Endothelial cell of umbilical vein (primary cell): ENCODE measurements at regions not wholly inside any gene's neighbourhood (a gene's known extent, or its start where the extent isn't known, plus 50 kb on each side); places are given as distances from the start of the nearest gene placed in this dataset.
A peak's percentile ranks its signal among the peaks of the same experiment; 100 is the strongest.

Source experiments
- BruUV-seq: library from RNA; stranded (reverse); fragments of 400-500 nt; replicated peaks from 2 replicates; lab custom pipeline; 2021; lab: Mats Ljungman, UMichigan
- CTCF ChIA-PET: fragments of 300-600, 350-600 bp; sonication (Branson Sonifier 250); formaldehyde crosslinking; loops from one replicate; lab custom pipeline; 2021; ENCODE audit warnings: antibody characterized with exemption, inconsistent platforms; lab: Charles Lee
- POLR2A ChIA-PET: fragments of 300-600, 350-600 bp; sonication (Branson Sonifier 250); formaldehyde crosslinking; loops from one replicate; lab custom pipeline; 2021; ENCODE audit warnings: antibody characterized with exemption, inconsistent platforms; lab: Charles Lee
- DNase-seq: peaks from one replicate; pipeline ENCODE4 v3.0.0-alpha.2; 2011; ENCODE audit warnings: low read depth, low spot score
- FAIRE-seq: peaks from 2 replicates; lab custom pipeline; 2011; peaks lifted over from hg19 to GRCh38; lab: Jason Lieb, UNC
- H2AFZ ChIP-seq: 2 replicates; pipeline ENCODE4 v1.6.0; 2012; ENCODE audit warnings: low read depth, low read length, control low read depth, inconsistent platforms
- H3K27ac ChIP-seq: 2 replicates; pipeline ENCODE4 v1.5.1; 2011; ENCODE audit warnings: low read depth, mild to moderate bottlenecking, control low read depth, low read length, moderate library complexity; ENCODE audit not compliant: insufficient read depth
- H3K27me3 ChIP-seq, 2 experiments: 2 replicates each; pipeline versions ENCODE4 v1.6.0 to v1.6.1; 2011; ENCODE audit warnings: low read length in 2 of 2, mixed read lengths in 1 of 2; ENCODE audit not compliant: control insufficient read depth in 2 of 2, insufficient read depth in 2 of 2
- H3K36me3 ChIP-seq, 2 experiments: 2 replicates in 1 of 2; 3 replicates in 1 of 2; pipeline ENCODE4 v1.5.1; 2011; ENCODE audit warnings: low read length in 2 of 2, mild to moderate bottlenecking in 1 of 2, moderate library complexity in 1 of 2; ENCODE audit not compliant: control insufficient read depth in 2 of 2, insufficient read depth in 2 of 2; ENCODE audit errors: extremely low read depth in 1 of 2
- H3K4me1 ChIP-seq: 3 replicates; pipeline ENCODE4 v1.5.1; 2011; ENCODE audit warnings: mild to moderate bottlenecking, low read length; ENCODE audit not compliant: control insufficient read depth, insufficient read depth; ENCODE audit errors: extremely low read depth
- H3K4me2 ChIP-seq: 2 replicates; pipeline ENCODE4 v1.6.1; 2011; ENCODE audit warnings: low read length, control low read depth, mixed read lengths; ENCODE audit not compliant: insufficient read depth
- H3K4me3 ChIP-seq, 3 experiments: fragments of 200-600 bp in 1 of 3; sonication (generic), shearing (Covaris generic) in 1 of 3; replicated peaks in 1 of 3; 2 replicates each; pipeline ENCODE4 v1.5.1; 2011 to 2016; ENCODE audit warnings: control low read depth in 3 of 3, low read length in 3 of 3, mild to moderate bottlenecking in 2 of 3, inconsistent platforms in 1 of 3, low read depth in 1 of 3, moderate library complexity in 1 of 3; ENCODE audit not compliant: insufficient read depth in 1 of 3
- H3K79me2 ChIP-seq: 2 replicates; pipeline ENCODE4 v1.6.0; 2012; ENCODE audit warnings: low read length, inconsistent platforms; ENCODE audit not compliant: control insufficient read depth, insufficient read depth
- H3K9ac ChIP-seq: replicated peaks from 2 replicates; pipeline ENCODE3; 2011; ENCODE audit warnings: low read length, control low read depth; ENCODE audit not compliant: insufficient read depth; ENCODE audit errors: extremely low read depth
- H3K9me1 ChIP-seq: replicated peaks from 3 replicates; pipeline ENCODE4 v1.6.0; 2011; ENCODE audit warnings: mild to moderate bottlenecking, low read length; ENCODE audit not compliant: control insufficient read depth, insufficient read depth; ENCODE audit errors: extremely low read depth
- H3K9me3 ChIP-seq: replicated peaks from 2 replicates; pipeline ENCODE4 v1.5.1; 2012; ENCODE audit warnings: low read length, inconsistent platforms; ENCODE audit not compliant: control insufficient read depth, insufficient read depth
- H4K20me1 ChIP-seq: replicated peaks from 2 replicates; pipeline ENCODE3; 2011; ENCODE audit warnings: mild to moderate bottlenecking, low read length; ENCODE audit not compliant: control insufficient read depth, insufficient read depth; ENCODE audit errors: extremely low read depth
- CTCF ChIP-seq, 2 donors: IDR thresholded peaks; 1 replicate in 1 of 2; 2 replicates in 1 of 2; pipeline ENCODE4 v1.5.1; 2011; ENCODE audit warnings: low read length in 2 of 2, mild to moderate bottlenecking in 2 of 2, moderate library complexity in 2 of 2, control low read depth in 1 of 2, inconsistent platforms in 1 of 2, low read depth in 1 of 2; ENCODE audit not compliant: insufficient read depth in 1 of 2; ENCODE audit errors: extremely low read depth in 1 of 2
- EZH2 ChIP-seq: IDR thresholded peaks from 2 replicates; pipeline ENCODE4 v1.6.1; 2012; ENCODE audit warnings: borderline replicate concordance, low read depth, mild to moderate bottlenecking, moderate library complexity, low read length, inconsistent platforms; ENCODE audit not compliant: severe bottlenecking
- FOS ChIP-seq: IDR thresholded peaks from 2 replicates; pipeline ENCODE4 v1.6.1; 2011; ENCODE audit warnings: mild to moderate bottlenecking, low read length, moderate library complexity, borderline replicate concordance; ENCODE audit not compliant: insufficient read depth
- GATA2 ChIP-seq: IDR thresholded peaks from 2 replicates; pipeline ENCODE4 v1.7.0; 2011; ENCODE audit warnings: low read depth, mild to moderate bottlenecking, moderate library complexity, mixed read lengths, low read length; ENCODE audit not compliant: insufficient read length, insufficient read depth
- JUN ChIP-seq: IDR thresholded peaks from 2 replicates; pipeline ENCODE4 v1.6.1; 2011; ENCODE audit warnings: borderline replicate concordance, low read depth; ENCODE audit not compliant: insufficient read length, insufficient read depth
- MAX ChIP-seq: IDR thresholded peaks from 2 replicates; pipeline ENCODE4 v1.6.1; 2011; ENCODE audit not compliant: insufficient read depth, insufficient read length
- MYC ChIP-seq: IDR thresholded peaks from one replicate; pipeline ENCODE4 v1.6.1; 2011; ENCODE audit warnings: mild to moderate bottlenecking, low read depth, low read length
- POLR2A ChIP-seq: IDR thresholded peaks from 2 replicates; pipeline ENCODE4 v1.6.1; 2012; ENCODE audit warnings: low read depth, mild to moderate bottlenecking, control low read depth, low read length
- POLR2AphosphoS5 ChIP-seq: IDR thresholded peaks from 2 replicates; pipeline ENCODE4 v1.6.1; 2012; ENCODE audit warnings: low read depth, mild to moderate bottlenecking, control low read depth, low read length, moderate library complexity; ENCODE audit not compliant: insufficient read depth
- dilution Hi-C: fragments of 300-500 bp; cut with MboI; formaldehyde crosslinking; loops from one replicate; pipeline ENCODE4 v1.15.0; 2019; ENCODE audit warnings: low sequenced_read_pairs; ENCODE audit not compliant: extremely low pct_ligation_motif_present
- intact Hi-C: fragments of 100-400 bp; cut with micrococcal nuclease; formaldehyde crosslinking; loops from one replicate; pipeline ENCODE4 v1.10.0; 2022

GRCh38 chr5:99788482-99788881 lies 746.7 kb upstream of the FAM174A start:
- Histone ChIP-seq H2AFZ (no peak overlapping the region), H3K4me1 (no peaks in the 10 kb centered on the region), H3K4me3 (no peak overlapping the region), H3K27me3 (no peaks in the 10 kb centered on the region), H3K9me3 (no peaks in the 10 kb centered on the region), H3K36me3 (no peaks in the 10 kb centered on the region), H3K79me2 (no peaks in the 10 kb centered on the region), H3K27ac (no peak overlapping the region), H3K4me2 (no peak overlapping the region), H3K9me1 (no peaks in the 10 kb centered on the region), H4K20me1 (no peaks in the 10 kb centered on the region), H3K9ac (no peak overlapping the region)
- dilution Hi-C loops: no loop called here
- ChIA-PET POLR2A (no interaction called here), CTCF (no interaction called here)
- no peak for TF ChIP-seq EZH2
- no peak for FAIRE-seq
- no peak for DNase-seq
- no TSS peak for BruUV-seq
- intact Hi-C loops: no loop called here

GRCh38 chr5:99775189-99775588 lies 760.0 kb upstream of the FAM174A start:
- BruUV-seq: no TSS peak
- FAIRE-seq: no peak

More at GRCh38 chr5:99775189-99775588, 760.0 kb upstream of the FAM174A start:
- Histone ChIP-seq H3K4me2 (no peak overlapping the region), H3K27ac (no peak overlapping the region), H2AFZ (peak overlapping the region; percentile 48), H3K4me3 (no peak overlapping the region), H3K9me1 (no peaks in the 10 kb centered on the region), H3K27me3 (no peaks in the 10 kb centered on the region), H4K20me1 (no peaks in the 10 kb centered on the region), H3K36me3 (no peaks in the 10 kb centered on the region), H3K4me1 (peaks cover 21% of the 10 kb centered on the region), H3K9ac (no peak overlapping the region), H3K79me2 (no peaks in the 10 kb centered on the region), H3K9me3 (no peaks in the 10 kb centered on the region)
- dilution Hi-C loops (no loop called here), intact Hi-C loops (no loop called here)
- no peak for DNase-seq
- POLR2A ChIA-PET: no interaction called here
- CTCF ChIA-PET: no interaction called here
- TF ChIP-seq POLR2A (no peak), GATA2 (no peak), MYC (no peak), FOS (no peak), MAX (no peak), CTCF (IDR thresholded peaks at IDR 0.05; ENCODE audit: extremely low read depth in 1 of 2, insufficient read depth in 1 of 2, low read depth in 1 of 2, low read length in 2 of 2) (no peak), JUN (no peak), POLR2AphosphoS5 (no peak), EZH2 (no peak)
